ENCODE measurements at regions not wholly inside any gene's neighbourhood (a gene's known extent, or its start where the extent isn't known, plus 50 kb on each side); places are given as distances from the start of the nearest gene placed in this dataset.

DNA sequence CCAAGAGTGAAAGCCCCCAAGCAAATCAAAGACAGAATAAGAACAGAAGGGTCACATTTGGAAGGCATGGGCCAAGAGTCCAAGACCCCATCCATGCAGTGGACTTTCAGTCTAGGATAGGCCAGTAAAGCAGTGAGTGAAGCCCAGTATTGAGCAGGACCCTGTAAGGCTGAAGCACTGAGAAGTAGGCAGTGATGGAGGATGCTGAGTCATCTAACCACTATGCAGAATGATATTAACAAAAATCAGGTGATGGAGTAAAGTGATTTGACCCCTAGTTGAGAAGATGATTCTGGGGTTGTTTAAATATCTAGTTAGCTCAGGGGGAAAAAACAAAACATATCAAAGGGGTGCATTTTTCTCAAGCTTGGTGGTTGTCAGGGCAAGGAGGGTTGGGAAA is 308.7 kb upstream of the PLXNA2 start:
- no peak for DNase-seq

DNA sequence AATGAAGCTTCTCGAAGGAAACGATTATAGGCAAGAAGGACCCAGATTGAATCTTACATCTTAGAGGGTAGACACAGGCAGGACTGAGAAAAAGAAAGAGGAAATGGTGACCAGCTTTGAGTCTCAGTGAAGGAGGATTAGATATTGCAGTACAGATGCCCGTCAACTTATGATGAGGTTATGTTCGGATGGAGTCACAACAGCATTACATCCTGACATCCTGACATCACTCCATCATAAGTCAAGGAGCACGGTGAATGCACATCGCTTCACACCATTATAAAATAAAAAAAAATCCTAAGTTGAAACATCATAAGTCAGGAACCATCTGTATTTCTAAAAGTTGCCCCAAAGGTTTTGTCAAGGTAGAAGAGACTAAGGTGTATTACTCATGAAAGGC is 312.3 kb upstream of the PLXNA2 start:
- no peak for DNase-seq

DNA sequence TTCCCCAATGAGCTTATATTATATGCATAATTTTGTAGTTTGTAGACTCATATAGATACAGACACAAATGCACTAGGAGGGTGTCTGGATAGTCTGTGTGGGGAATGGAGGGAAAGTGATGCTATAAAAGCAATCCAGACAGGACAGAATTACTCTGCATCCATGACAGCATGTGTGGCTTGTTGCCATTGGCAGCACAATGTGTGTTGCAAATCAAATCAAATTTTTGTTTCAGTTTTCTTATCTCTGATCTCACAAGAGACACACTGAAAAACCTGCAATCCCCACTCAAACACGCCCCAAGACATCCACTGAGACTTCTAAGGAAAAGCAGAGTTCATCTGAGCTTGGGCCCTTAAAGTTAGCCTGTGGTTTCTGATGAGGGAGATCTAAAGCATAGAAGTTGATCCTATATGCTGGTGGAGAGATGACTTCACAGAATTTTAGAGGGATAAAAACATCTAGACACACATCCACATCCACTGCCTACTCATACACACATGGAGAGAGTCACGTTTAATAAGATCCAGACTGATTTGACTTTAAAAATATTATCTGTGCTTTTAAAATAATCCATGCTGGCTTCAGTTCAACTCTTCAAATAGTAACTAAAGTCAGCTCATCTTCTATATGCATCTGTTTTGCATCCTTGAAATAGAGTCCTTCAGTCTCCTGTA is 313.0 kb upstream of the PLXNA2 start:
- DNase-seq, result no peak

DNA sequence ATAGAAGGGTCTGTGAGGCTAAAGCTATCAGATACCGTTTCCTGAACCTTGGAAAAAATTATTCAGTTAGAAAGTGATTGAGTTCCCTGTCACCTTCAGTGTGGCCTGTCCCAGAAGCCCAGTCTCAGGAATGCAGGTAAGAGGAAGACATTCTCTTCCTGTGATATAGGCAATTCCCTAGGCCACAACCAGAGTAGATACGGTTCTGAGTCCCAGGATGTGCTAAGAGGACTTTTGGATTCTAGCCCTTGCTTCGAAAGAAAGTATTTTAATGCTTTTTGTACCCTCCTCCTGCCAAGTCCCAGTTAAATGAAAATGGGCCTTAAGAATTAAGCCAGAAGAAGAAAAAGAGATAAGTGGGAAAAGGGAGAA is 313.5 kb upstream of the PLXNA2 start:
- no peak for DNase-seq

DNA sequence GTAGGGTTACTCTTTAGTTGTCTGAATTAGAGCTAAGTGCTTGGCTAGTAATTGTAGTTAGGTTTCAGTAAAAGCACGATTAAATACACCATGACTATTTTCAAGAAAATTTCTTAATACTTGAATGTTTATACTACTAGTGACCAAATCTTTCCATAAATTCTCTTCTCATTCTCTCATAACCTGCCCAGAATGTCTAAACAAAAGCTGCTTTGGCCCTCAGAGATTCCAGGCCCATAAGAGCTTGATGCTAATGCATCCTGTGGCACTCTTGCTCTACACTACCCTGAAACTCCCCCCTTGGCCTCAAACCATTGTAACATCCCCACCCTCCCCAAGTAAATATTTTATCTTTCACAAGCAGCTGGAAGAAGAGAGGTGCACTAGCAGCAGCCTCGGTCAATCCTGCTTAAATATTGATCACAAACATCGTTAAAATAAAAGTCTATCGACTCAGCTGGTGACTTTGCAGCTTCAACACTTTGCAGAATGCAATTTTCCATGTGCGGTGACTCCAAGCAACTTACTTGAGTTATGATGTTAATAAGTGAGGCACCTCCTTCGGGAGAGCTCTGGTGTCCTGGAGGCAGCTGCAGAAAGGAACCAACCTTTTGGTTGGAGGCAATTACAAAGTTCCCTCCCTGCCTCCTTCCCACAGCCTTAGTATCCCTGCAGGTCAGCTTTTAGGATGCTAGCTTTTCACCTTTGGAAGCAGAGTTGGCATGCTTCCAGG is 315.6 kb upstream of the PLXNA2 start:
- no peak for DNase-seq

DNA sequence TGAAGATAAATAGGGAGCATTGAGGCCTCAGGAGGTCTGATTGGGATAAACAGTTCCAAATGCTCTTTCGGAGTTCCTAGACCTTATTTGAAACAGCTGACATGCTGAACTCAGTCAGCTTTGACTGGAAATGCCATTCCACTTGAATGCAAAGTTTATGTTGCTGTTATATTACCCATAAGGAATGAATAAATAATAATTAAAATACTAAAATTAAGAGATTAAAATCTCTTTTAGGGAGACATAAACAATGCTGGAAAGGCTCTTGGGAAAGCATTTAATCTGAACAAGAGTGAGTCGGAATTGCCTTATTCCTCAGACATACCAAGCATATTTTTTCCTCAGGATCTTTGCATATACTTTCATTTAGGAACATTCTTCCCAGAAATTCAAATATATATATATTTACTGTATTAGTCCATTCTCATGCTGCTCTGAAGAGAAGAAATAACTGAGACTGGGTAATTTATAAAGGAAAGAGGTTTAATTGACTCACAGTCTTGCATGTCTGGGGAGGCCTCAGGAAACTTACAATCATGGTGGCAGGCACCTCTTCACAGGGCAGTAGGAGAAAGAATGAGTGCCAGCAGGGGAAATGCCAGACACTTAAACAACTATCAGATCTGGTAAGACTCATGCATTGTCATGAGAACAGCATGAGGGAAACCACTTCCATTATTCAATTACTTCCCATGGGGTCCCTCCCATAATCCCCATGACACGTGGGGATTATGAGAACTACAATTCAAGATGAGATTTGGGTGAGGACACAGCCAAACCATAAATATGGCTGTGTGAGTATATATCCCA is 318.2 kb upstream of the PLXNA2 start:
- DNase-seq, result no peak

DNA sequence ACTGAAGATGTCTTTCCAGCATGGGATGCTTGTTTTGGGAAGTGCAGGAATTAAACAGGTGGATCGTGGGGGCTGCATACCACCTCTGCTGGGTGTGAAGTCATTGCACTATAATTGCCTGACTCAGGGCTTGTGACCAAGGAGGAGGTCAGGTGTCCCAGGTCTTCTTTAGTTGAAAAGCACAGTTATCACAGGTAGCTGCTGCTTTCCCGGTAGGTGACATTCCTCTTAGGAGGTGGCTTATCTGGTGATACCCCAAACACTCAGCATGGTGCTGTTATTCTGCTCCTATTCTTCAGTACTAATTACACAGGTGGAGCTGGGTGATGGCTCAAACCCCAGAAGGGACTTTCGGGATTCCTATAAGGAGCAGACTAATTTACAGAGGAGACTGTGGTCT is 320.3 kb upstream of the PLXNA2 start:
- DNase-seq, result no peak

DNA sequence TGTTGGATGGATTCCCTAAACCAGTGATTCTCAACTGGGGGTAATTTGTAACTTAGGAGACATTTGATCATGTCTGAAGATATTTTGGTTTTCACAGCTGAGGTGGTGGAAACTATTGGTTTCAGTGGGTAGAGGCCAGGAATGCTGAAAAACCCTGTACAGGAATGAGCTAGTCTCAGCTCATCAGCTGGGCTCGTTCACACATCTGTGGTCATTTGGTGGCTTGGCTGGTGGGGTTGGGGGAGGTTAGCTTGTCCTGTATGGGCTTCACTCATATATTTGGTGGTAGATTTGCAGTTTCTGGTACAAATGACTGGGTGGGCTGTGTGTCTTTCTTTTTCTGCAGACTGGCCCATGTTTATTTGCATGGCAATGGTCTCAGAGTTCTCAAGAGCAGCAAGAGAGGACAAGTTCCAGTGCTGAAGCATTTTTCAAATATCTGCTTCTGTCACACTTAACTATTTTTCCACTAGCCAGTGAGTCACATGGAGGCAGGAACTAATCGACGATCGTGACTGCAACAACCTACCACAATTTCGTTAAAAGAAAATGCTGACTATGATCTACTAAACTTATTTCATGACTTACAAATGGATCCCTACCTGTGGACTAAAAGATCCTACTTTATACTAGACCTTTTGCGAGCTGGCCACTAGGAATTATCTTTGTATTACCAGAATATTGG is 321.7 kb upstream of the PLXNA2 start:
- no peak for DNase-seq

DNA sequence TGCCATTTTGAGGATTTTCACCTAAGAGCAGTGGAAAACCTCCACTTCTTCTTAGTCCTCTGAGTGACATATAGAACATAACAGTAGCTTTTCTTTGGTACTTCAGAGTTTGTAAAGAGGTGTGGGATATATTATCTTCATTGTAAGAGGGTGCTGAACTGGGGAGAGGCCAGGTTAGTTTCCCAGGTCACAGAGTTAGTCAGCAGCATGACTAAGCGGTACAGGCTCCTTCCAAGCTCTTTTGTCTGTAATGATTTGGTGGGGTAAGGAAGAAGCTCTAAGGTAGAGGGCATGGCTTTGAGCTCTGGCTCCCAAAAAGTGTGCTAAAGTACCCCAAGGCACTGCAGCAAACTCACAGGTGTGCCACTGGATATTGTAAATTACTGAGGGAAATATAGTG is 325.0 kb upstream of the PLXNA2 start:
- no peak for DNase-seq

DNA sequence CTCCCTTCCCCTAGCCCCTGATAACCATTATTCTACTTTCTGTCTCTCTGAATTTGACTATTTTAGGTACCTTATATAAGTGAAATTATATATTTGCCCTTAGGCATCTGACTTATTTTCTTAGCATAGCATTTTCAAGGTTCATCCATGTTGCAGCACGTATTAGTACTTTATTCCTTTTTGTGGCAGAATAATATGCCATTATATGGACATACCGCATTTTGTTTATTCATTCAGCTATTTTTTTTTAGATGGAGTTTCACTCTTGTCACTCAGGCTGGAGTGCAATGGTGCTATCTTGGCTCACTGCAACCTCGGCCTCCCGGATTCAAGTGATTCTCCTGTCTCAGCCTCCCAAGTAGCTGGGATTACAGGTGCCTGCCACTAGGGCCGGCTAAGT is 326.2 kb upstream of the PLXNA2 start:
- no peak for DNase-seq

DNA sequence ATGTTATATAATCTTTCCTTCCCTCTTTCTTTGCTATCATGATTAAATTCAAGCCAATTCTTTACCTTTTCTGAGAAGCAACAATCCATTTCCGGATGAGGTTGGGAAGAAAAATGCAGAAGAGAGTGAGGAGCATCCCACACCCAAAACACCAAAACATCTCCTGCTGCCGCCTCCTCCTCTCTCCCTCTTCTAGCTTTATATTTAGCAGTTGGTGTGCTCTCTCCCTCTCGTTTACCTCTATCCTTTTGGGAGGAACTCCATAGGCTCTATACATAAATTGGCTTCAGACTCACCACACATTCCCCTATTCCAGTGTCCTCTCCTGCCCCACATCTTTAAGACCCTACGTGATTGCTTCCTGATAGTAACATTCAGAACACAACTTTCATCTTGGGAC is 332.2 kb upstream of the PLXNA2 start:
- DNase-seq, result no peak

DNA sequence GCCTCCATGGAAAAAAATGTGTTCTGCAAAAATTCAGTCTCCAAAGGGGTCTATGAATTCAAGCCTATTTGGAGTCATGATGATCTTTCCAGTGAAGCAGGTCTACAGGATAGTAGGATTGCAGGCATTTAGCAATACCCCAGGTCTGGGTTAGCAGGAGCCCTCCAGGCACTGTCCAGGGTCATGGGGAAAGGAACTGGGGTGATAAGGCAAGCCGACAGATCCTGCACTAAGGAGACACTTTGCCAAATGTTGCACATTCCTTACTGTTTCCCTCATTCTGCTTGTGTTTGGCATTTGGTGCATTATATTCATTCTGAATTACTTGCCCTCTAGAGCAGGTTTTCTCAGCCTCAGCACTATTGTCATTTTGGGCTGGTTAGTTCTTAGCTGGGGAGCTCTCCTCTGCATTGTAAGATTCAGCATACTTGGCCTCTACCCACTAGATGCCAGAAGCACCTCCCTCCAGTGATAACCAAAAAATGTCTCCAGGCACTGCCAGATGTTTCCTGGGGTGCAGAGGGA is 333.3 kb upstream of the PLXNA2 start:
- DNase-seq, result no peak

DNA sequence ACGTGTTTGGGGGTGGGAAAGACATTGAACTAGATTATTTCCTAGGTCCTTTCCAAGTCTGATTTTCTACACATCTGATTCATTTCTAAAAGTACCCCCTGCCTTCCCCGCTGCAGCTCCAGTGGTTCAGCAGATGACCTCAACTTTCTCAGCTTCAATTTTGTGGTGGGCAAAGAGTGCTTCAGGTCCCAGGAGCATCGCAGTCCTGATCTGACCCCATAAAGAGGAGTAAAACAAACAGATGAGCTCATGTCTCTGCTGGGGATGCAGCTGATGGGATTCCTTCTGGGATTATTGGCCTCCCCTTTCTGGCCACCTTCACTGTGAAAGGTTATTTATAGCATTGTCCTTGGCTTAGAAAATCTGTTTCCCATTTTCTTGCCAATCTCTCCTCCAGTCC is 337.0 kb upstream of the PLXNA2 start:
- no peak for DNase-seq

DNA sequence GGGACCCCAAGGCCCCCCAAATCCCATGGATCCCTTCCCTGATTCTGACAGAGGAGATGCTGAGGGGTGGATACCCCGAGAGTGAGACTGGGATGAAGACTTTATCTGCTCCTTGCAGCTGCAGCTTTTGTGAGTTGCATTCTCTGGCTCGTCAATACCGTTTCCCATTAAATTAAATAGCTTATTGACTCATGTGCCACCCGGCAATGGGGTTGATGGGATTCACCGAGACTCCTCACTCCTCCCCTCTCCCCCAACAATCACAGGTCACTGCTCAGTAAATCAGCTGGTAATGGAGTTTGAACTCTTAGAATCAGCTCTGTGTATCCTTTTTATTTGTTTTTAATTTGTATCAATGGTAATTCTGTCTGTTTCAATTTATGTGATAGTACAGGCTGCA is 337.5 kb upstream of the PLXNA2 start:
- no peak for DNase-seq

DNA sequence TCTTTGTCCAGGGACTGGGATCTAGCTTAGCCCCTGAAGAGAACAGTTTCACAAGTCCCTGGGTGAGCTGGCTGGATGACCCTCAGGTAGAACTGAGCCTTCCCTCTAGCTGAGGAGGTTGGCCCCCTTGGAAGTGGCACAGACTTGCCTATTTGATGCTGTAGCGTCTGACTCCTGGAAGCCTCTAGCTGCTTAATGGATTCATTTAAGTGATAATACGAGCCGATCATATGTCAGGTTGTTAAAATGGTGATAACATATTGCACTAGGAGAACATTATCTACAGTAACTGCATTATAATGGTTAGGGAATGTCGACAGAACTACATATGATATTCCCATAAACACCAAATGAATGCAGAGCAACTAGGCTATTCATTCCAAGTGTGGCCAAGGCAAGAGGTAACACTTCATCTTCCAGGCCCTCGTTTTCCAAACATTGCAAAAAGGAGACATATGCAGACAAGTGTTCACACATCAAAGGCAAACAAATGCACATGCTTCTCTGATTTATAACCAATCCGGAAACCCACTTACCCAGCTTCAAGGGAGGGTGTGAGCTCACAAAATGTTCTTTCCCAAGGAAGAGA is 340.1 kb upstream of the PLXNA2 start:
- no peak for DNase-seq

DNA sequence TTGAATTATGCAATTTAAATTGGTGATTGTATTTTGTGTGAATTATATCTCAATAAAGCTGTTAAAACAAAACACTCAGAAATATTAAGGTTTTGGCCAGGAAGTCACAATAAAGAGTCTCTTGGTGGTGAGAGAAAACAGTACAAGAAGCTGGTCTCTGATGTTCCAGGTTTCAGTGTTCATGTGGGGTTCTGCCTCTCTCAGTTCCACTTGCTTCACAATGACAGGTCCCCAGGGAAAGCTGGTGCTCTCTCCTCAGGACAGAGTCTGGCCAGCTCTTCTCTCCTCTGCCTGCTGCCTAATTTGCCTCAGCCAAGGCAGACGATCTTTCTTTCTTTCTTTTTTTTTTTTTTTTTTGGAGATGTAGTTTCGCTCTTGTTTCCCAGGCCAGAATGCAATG is 342.9 kb upstream of the PLXNA2 start:
- no peak for DNase-seq

DNA sequence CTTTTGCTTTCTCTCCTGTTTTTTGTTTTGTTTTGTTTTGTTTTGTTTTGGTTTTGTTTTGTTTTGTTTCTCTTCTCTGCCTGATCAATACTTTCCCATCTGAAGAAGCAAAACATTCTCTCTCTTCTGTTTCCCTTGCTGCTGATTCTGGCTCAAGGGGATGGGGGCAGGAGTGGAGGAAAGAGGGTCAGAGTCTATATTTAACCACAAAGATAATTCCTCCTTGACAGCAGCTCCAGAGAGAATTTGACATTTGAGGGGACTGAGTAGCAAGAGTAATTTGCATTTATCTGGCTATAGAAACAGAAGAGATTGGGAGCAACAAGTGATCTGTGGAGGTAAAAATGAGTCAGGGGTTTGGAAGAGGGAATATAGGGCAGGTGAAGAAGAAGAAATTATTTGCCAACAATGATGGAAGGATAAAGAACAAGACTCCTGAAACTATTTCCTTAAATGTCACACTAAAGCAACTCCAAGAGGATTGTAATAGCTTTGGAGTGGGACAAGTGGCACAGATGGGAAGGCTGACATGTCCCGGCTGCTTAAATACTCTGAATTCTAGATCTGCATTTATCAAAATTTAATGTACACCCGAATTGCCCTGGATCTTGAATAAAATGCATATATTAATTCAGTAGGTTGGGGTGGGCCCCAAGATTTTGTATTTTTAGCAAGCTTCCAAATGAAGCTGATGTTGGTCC is 349.3 kb upstream of the PLXNA2 start:
- DNase-seq, result no peak

DNA sequence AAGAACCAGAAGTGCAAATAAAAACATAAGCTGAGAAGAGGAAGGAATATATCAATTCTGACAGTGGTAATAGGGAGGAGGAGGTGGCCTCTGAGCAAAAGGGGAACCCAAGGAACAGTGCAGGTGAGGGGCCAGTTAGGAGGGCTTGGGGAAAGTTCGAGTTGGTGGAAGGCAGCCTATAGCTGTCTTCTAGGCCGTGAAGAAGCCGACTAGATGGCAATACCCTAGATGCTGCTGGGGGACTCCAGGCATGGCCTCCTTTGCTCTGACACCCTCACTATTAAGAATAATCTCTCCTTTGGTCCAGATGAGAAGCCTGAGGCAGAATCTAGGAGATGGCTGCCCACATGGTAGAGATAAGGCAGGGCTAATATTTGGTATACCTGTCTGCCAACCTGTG is 351.1 kb upstream of the PLXNA2 start:
- no peak for DNase-seq

DNA sequence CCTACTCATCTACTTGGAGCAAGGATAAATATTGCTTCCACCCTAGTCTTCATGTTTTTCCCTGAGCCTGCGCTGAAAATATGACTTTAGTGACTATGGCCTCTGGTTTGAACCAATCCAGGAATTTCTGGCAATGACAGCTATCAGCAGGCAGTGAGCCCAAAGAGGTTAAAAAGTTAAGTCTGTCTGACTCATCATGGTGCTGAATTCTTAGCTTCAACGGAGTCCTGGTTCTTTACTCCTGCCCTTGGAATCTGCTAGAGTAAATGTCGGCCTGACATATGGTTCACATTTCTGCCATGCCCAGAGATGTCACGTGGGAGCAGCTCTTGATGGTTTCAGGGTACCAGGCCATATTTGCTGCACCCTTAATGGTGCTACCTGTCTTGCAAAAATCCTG is 351.6 kb upstream of the PLXNA2 start:
- no peak for DNase-seq

DNA sequence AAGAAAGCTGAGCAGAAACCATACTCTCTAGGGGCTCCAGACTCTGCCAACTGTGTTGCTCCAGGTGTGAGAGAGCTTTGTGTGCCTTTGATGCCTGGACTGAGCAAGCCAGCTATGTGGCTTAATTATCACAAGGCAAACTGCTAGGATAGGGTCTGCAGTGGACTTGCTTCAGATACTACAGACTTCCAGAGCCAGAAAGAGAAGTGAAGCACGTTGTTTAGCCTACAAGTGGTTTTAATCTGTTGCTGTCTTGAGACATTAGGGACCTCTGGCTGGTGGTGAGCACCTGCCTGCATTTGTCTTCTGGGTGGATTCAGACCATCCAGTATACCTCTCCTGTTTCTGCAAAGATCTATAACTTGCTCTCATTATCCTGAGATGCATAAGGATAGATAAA is 353.4 kb upstream of the PLXNA2 start:
- no peak for DNase-seq

DNA sequence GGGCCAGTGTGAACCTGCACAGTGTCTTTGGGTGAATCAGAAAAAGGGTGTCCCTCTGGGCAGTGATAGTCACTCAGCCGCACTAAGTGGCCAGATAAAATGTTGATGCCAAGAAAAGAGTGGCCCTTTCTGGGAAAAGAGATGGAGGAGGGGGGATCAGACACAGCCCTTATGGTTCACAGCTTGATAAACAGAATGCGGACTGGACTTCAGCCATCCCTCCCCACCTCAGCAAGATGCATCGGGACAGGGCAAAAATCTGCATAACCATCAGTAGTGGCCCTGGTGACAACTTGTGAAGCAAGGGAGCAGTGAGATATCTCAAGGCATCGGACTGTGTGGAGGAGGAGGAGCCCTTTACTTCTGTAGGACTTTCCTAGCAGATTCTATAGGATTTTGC is 353.8 kb upstream of the PLXNA2 start:
- no peak for DNase-seq

DNA sequence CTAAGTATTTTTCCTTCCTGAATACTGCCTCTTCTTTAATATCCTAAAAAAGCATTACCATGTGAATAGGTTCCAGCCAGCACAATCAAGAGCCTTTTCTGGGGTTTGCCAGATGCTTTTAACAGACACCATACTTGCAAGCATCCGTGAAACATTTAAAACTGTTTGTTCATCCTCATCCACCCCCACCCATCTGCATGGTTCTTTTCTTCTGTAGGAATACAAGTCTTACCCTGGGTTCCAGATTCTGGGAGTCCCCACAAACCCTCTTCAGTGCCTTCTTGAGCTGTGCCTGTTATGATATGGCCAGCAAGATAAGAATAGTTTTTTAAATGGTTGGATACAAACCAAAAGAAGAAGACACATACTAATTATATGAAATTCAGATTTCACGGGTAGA is 354.9 kb upstream of the PLXNA2 start:
- no peak for DNase-seq

All from COR-L47 (cell line).